ENCODE measurements at regions not wholly inside any gene's neighbourhood (a gene's known extent, or its start where the extent isn't known, plus 50 kb on each side); places are given as distances from the start of the nearest gene placed in this dataset.

- in situ Hi-C loops (cut with MboI; ENCODE audit: low sequenced_read_pairs in 4 of 4) (no loop called here), intact Hi-C loops (cut with DNase I; ENCODE audit: low total_unique reads) (no loop called here)
Observed at GRCh38 chr15:96737408-96737807, 406.9 kb downstream of the NR2F2 start.

GRCh38 chr15:96746665-96747064 lies 416.2 kb downstream of the NR2F2 start:
- H3K4me1 ChIP-seq: no peaks in the 10 kb centered on the region
- intact Hi-C loops (cut with DNase I; ENCODE audit: low total_unique reads) (no loop called here), in situ Hi-C loops (cut with MboI; ENCODE audit: low sequenced_read_pairs in 4 of 4) (no loop called here)
- H3K27ac ChIP-seq: no peak overlapping the region
- ATAC-seq: no peak
- no peak for TF ChIP-seq POLR2A (IDR thresholded peaks at IDR 0.05)
- no peak overlapping the region for H3K4me3 ChIP-seq
- no peaks in the 10 kb centered on the region for H3K27me3 ChIP-seq
- H3K9me3 ChIP-seq: no peaks in the 10 kb centered on the region
- DNase-seq: no peak
- no peaks in the 10 kb centered on the region for H3K36me3 ChIP-seq

More at GRCh38 chr15:96737408-96737807, 406.9 kb downstream of the NR2F2 start:
- no peaks in the 10 kb centered on the region for H3K36me3 ChIP-seq
- no peaks in the 10 kb centered on the region for H3K27me3 ChIP-seq
- DNase-seq (no peak), ATAC-seq (no peak)
- H3K27ac ChIP-seq: no peak overlapping the region
- TF ChIP-seq POLR2A (IDR thresholded peaks at IDR 0.05) (no peak), CTCF (IDR thresholded peaks at IDR 0.05 in 4 of 5, conservative IDR thresholded peaks at IDR 0.05 in 1 of 5) (no peak)
- H3K4me3 ChIP-seq: no peak overlapping the region
- H3K4me1 ChIP-seq: no peaks in the 10 kb centered on the region
- H3K9me3 ChIP-seq: no peaks in the 10 kb centered on the region

GRCh38 chr15:96747291-96747690 lies 416.8 kb downstream of the NR2F2 start:
- in situ Hi-C loops (cut with MboI; ENCODE audit: low sequenced_read_pairs in 4 of 4) (no loop called here), intact Hi-C loops (cut with DNase I; ENCODE audit: low total_unique reads) (no loop called here)
- Histone ChIP-seq H3K4me3 (no peak overlapping the region), H3K9me3 (no peaks in the 10 kb centered on the region), H3K27me3 (no peaks in the 10 kb centered on the region), H3K4me1 (no peaks in the 10 kb centered on the region), H3K36me3 (no peaks in the 10 kb centered on the region), H3K27ac (no peak overlapping the region)
- no peak for DNase-seq
- ATAC-seq: no peak
- no peak for TF ChIP-seq CTCF (IDR thresholded peaks at IDR 0.05 in 4 of 5, conservative IDR thresholded peaks at IDR 0.05 in 1 of 5)

- no peak for DNase-seq
- no peak overlapping the region for H3K4me3 ChIP-seq
- ATAC-seq: no peak
- H3K27ac ChIP-seq: no peak overlapping the region
- TF ChIP-seq CTCF (IDR thresholded peaks at IDR 0.05 in 4 of 5, conservative IDR thresholded peaks at IDR 0.05 in 1 of 5): no peak
- TF ChIP-seq POLR2A (IDR thresholded peaks at IDR 0.05): no peak
- no peaks in the 10 kb centered on the region for H3K9me3 ChIP-seq
- no peaks in the 10 kb centered on the region for H3K36me3 ChIP-seq
- in situ Hi-C loops (cut with MboI; ENCODE audit: low sequenced_read_pairs in 4 of 4) (no loop called here), intact Hi-C loops (cut with DNase I; ENCODE audit: low total_unique reads) (no loop called here)
- no peaks in the 10 kb centered on the region for H3K4me1 ChIP-seq
- H3K27me3 ChIP-seq: no peaks in the 10 kb centered on the region
Observed at GRCh38 chr15:96750361-96750760, 419.9 kb downstream of the NR2F2 start.

GRCh38 chr15:96756146-96756545 lies 425.6 kb downstream of the NR2F2 start:
- intact Hi-C loops (cut with DNase I; ENCODE audit: low total_unique reads): no loop called here

More at GRCh38 chr15:96756146-96756545, 425.6 kb downstream of the NR2F2 start:
- no peak for ATAC-seq
- DNase-seq: no peak
- no peak overlapping the region for H3K4me3 ChIP-seq
- H3K27ac ChIP-seq: no peak overlapping the region
- in situ Hi-C loops (cut with MboI; ENCODE audit: low sequenced_read_pairs in 4 of 4): no loop called here
- H3K4me1 ChIP-seq: no peaks in the 10 kb centered on the region
- no peaks in the 10 kb centered on the region for H3K9me3 ChIP-seq
- H3K36me3 ChIP-seq: no peaks in the 10 kb centered on the region
- TF ChIP-seq CTCF (IDR thresholded peaks at IDR 0.05 in 4 of 5, conservative IDR thresholded peaks at IDR 0.05 in 1 of 5): no peak
- no peak for TF ChIP-seq POLR2A (IDR thresholded peaks at IDR 0.05)
- no peaks in the 10 kb centered on the region for H3K27me3 ChIP-seq

All from gastrocnemius medialis (tissue), 4 donors.